ENCODE measurements at regions not wholly inside any gene's neighbourhood (a gene's known extent, or its start where the extent isn't known, plus 50 kb on each side); places are given as distances from the start of the nearest gene placed in this dataset.

DNA sequence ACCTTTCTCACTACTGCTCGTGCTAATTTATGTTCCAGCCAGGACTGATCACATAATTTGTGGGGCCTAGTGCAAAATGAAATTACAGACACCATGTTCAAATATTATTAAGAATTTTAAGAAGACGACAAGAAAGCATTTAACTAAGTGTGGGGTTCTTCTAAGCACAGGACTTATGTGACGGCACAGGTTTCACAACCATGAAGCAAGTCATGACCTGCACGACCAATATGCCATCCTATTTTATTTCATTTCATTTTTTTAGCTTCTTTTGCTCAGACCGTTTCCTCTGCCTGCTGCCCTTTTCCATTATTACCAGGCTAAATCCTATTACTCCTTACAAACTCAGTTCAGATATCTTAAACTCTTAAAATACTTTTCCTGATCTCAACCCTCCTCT is 462.5 kb downstream of the AASDHPPT start (continued):
- no peak for TF ChIP-seq PRDM10 (IDR thresholded peaks at IDR 0.05; ENCODE audit: partially characterized antibody)
- no peak for TF ChIP-seq CBFB (CRISPR knock-in tag; IDR thresholded peaks at IDR 0.05)

DNA sequence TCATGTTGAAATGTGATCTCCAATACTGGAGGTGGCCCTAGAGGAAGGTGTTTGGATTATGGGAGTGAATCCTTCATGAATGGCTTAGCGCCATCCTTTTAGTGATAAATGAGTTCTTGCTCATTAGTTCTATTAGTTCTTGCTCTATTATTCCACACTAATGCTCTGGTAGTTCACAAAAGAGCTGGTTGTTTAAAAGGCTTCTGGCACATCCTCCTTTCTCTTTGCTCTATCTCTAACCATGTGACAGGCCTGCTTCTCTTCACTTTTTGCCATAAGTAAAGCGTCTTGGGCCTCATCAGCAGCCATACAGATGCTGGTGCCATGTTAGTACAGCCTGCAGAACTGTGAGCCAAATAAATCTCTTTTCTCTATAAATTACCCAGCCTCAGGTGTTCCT is 469.9 kb downstream of the GUCY1A2 start:
- no peak overlapping the region for H3K4me3 ChIP-seq
- no TSS peak for BruUV-seq (replicated peaks)
- no peak overlapping the region for H3K9ac ChIP-seq (ENCODE audit: insufficient read depth in 1 of 2, low read depth in 2 of 2, low read length in 2 of 2)
- no peaks in the 10 kb centered on the region for H3K4me1 ChIP-seq (replicated peaks in 1 of 2; ENCODE audit: control insufficient read depth in 2 of 2, insufficient read depth in 2 of 2, low read length in 2 of 2)
- H3K27ac ChIP-seq (ENCODE audit: extremely low read depth, low read depth, low read length), result no peak overlapping the region
- intact Hi-C loops (cut with micrococcal nuclease), result no loop called here
- no peak overlapping the region for H3K4me2 ChIP-seq (ENCODE audit: insufficient read depth, low read length)
- ChIA-PET POLR2A (no interaction called here), CTCF (ENCODE audit: low intra/inter-chr PET ratio) (no interaction called here)
- H4K20me1 ChIP-seq (replicated peaks; ENCODE audit: control insufficient read depth, insufficient read depth, low read length), result no peaks in the 10 kb centered on the region
- no peaks in the 10 kb centered on the region for H3K36me3 ChIP-seq (ENCODE audit: control insufficient read depth, insufficient read depth, low read length)
- no peaks in the 10 kb centered on the region for H3K79me2 ChIP-seq (ENCODE audit: control insufficient read depth, insufficient read depth, low read length)
- FAIRE-seq (no peak), DNase-seq (ENCODE audit: extremely low read depth in 1 of 4, low spot score in 3 of 4) (no peak), ATAC-seq (no peak)
- H2AFZ ChIP-seq (ENCODE audit: low read depth, low read length), result no peak overlapping the region
- in situ Hi-C loops (cut with MboI), result no loop called here
- WGBS (ENCODE audit: insufficient coverage, low coverage, missing lambda C conversion rate), result 3% methylated on average over 2 of the region's 2 CpGs
- H3K9me1 ChIP-seq (ENCODE audit: control insufficient read depth, insufficient read depth, low read length), result no peaks in the 10 kb centered on the region
- no peaks in the 10 kb centered on the region for H3K9me3 ChIP-seq (replicated peaks; ENCODE audit: control insufficient read depth, insufficient read depth, low read depth, low read length)
- no peaks in the 10 kb centered on the region for H3K27me3 ChIP-seq (ENCODE audit: control insufficient read depth in 2 of 2, insufficient read depth in 2 of 2, low read length in 2 of 2)
- TF ChIP-seq FOXO4 (CRISPR knock-in tag; IDR thresholded peaks at IDR 0.05), result no peak
- no peak for TF ChIP-seq ETV1 (tag; conservative IDR thresholded peaks at IDR 0.05; ENCODE audit: low read depth)
- no peak for TF ChIP-seq JUND (IDR thresholded peaks at IDR 0.05; ENCODE audit: borderline replicate concordance, low read depth, low read length)
- TF ChIP-seq JUND (tag; IDR thresholded peaks at IDR 0.05; ENCODE audit: borderline replicate concordance, low read depth, low read length), result no peak

Data from K562 (cell line).